Natural killer cell (primary cell): ENCODE measurements at regions not wholly inside any gene's neighbourhood (a gene's known extent, or its start where the extent isn't known, plus 50 kb on each side); places are given as distances from the start of the nearest gene placed in this dataset.

Source experiments
- ATAC-seq, 3 donors: fragments of 150-1000 bp in 2 of 3; fragments of 200-7000 bp in 1 of 3; cut with Tn5 transposase; 1 replicate in 1 of 3; 2 replicates in 2 of 3; pipeline ENCODE4 v1.10.0; 2021; ENCODE audit warnings: mild to moderate bottlenecking in 2 of 3, moderate library complexity in 2 of 3
- DNase-seq, 2 donors: peaks; one replicate each; pipeline versions ENCODE4 v3.0.0 to v3.0.0-alpha.2; 2013 to 2021; ENCODE audit warnings: mixed read lengths in 1 of 2
- H3K27ac ChIP-seq: one replicate; pipeline ENCODE4 v1.5.1; 2013; ENCODE audit warnings: mild to moderate bottlenecking, low read length
- H3K27me3 ChIP-seq: one replicate; pipeline ENCODE4 v1.6.1; 2013; ENCODE audit warnings: low read length; ENCODE audit not compliant: control insufficient read depth, insufficient read depth
- H3K36me3 ChIP-seq: one replicate; pipeline ENCODE4 v1.6.1; 2013; ENCODE audit warnings: low read length; ENCODE audit not compliant: control insufficient read depth, insufficient read depth
- H3K4me1 ChIP-seq: one replicate; pipeline ENCODE4 v1.6.1; 2013; ENCODE audit warnings: low read length; ENCODE audit not compliant: control insufficient read depth, insufficient read depth
- H3K4me3 ChIP-seq: one replicate; pipeline ENCODE4 v1.5.1; 2013; ENCODE audit warnings: low read length
- H3K9me3 ChIP-seq: one replicate; pipeline ENCODE4 v1.6.1; 2013; ENCODE audit warnings: low read length; ENCODE audit not compliant: control insufficient read depth, insufficient read depth
- H3K27ac Mint-ChIP-seq, 2 donors: one replicate each; pipeline ENCODE4 v1.8.0; 2022; ENCODE audit warnings: mild to moderate bottlenecking in 2 of 2, mixed read lengths in 2 of 2, moderate library complexity in 1 of 2
- H3K27me3 Mint-ChIP-seq, 2 donors: one replicate each; pipeline ENCODE4 v1.8.0; 2022; ENCODE audit warnings: low read depth in 2 of 2, mixed read lengths in 2 of 2
- H3K36me3 Mint-ChIP-seq: one replicate; pipeline ENCODE4 v1.8.0; 2022; ENCODE audit warnings: mixed read lengths
- H3K4me1 Mint-ChIP-seq, 2 donors: one replicate each; pipeline ENCODE4 v1.8.0; 2022; ENCODE audit warnings: mixed read lengths in 2 of 2
- H3K4me3 Mint-ChIP-seq: one replicate; pipeline ENCODE4 v1.8.0; 2022; ENCODE audit warnings: mild to moderate bottlenecking, moderate library complexity, mixed read lengths
- H3K9me3 Mint-ChIP-seq, 2 donors: one replicate each; pipeline ENCODE4 v1.8.0; 2022; ENCODE audit warnings: mixed read lengths in 2 of 2
- CTCF ChIP-seq: fragments of 200-600 bp; IDR thresholded peaks from one replicate; pipeline ENCODE4 v1.8.0; 2022; ENCODE audit warnings: antibody characterized with exemption
- WGBS: methylation state at CpG from one replicate; pipeline ENCODE4 v1.1.7; 2013; ENCODE audit warnings: missing lambda C conversion rate; ENCODE audit not compliant: insufficient coverage; 5-methylcytosine and 5-hydroxymethylcytosine counted together
- intact Hi-C: fragments of 100-400 bp; cut with micrococcal nuclease; formaldehyde crosslinking; loops from one replicate; pipeline ENCODE4 v1.14.2; 2022

DNA sequence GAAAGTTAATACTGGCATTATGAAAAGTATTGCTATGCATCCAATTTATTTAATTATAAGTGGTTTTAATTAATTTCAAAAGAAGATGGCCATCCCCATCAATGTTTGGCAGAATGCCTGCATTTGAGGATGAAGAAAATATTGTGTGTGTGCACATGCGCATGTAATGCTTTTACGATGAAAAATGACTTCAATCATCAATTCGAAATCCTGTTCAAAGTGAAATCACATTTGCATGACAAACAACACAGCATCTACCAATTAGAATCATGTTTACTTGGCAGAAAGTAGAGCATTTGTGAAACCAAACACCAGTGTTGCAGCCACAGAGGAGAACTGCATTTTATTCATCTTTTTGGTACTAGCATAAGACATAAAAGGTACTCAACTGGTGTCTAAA lies 191.9 kb upstream of the PIRT start:
- Histone ChIP-seq H3K27ac (no peak overlapping the region), H3K4me1 (no peaks in the 10 kb centered on the region), H3K36me3 (no peaks in the 10 kb centered on the region), H3K9me3 (peaks cover 3% of the 10 kb centered on the region), H3K27me3 (no peaks in the 10 kb centered on the region), H3K4me3 (no peak overlapping the region)
- DNase-seq: no peak
- intact Hi-C loops: no loop called here
- Mint-ChIP-seq H3K27ac (no peak overlapping the region), H3K36me3 (no peaks in the 10 kb centered on the region), H3K4me1 (no peaks in the 10 kb centered on the region), H3K27me3 (peaks cover 0 to 3% of the 10 kb centered on the region in 2 donors), H3K9me3 (peaks cover 4 to 7% of the 10 kb centered on the region in 2 donors), H3K4me3 (no peak overlapping the region)
- ATAC-seq: no peak
- 94% methylated on average over 3 of the region's 3 CpGs for WGBS
- TF ChIP-seq CTCF: no peak

GRCh38 chr17:11028349-11028748 lies 190.5 kb upstream of the PIRT start:
- peaks cover 0 to 3% of the 10 kb centered on the region in 2 donors for H3K27me3 Mint-ChIP-seq
- H3K4me3 ChIP-seq: no peak overlapping the region
- H3K9me3 ChIP-seq: peaks cover 3% of the 10 kb centered on the region
- intact Hi-C loops: no loop called here
- no peak overlapping the region for H3K4me3 Mint-ChIP-seq
- H3K27me3 ChIP-seq: no peaks in the 10 kb centered on the region
- no peak overlapping the region for H3K27ac ChIP-seq
- no peak for ATAC-seq
- peaks cover 4 to 7% of the 10 kb centered on the region in 2 donors for H3K9me3 Mint-ChIP-seq
- DNase-seq: no peak
- TF ChIP-seq CTCF: no peak
- H3K4me1 ChIP-seq: no peaks in the 10 kb centered on the region
- H3K4me1 Mint-ChIP-seq: no peaks in the 10 kb centered on the region
- WGBS: 95% methylated on average over 3 of the region's 3 CpGs
- no peaks in the 10 kb centered on the region for H3K36me3 ChIP-seq
- H3K36me3 Mint-ChIP-seq: no peaks in the 10 kb centered on the region
- no peak overlapping the region for H3K27ac Mint-ChIP-seq

GRCh38 chr17:11026903-11027302 lies 189.0 kb upstream of the PIRT start:
- H3K27me3 Mint-ChIP-seq: peaks cover 0 to 3% of the 10 kb centered on the region in 2 donors
- Histone ChIP-seq H3K4me3 (no peak overlapping the region), H3K4me1 (no peaks in the 10 kb centered on the region), H3K36me3 (no peaks in the 10 kb centered on the region), H3K27me3 (no peaks in the 10 kb centered on the region), H3K27ac (no peak overlapping the region), H3K9me3 (peaks cover 3% of the 10 kb centered on the region)
- no peak for TF ChIP-seq CTCF
- peaks cover 2 to 3% of the 10 kb centered on the region in 2 donors for H3K9me3 Mint-ChIP-seq
- intact Hi-C loops: no loop called here
- no peaks in the 10 kb centered on the region for H3K4me1 Mint-ChIP-seq
- no peaks in the 10 kb centered on the region for H3K36me3 Mint-ChIP-seq
- H3K27ac Mint-ChIP-seq: no peak overlapping the region
- H3K4me3 Mint-ChIP-seq: no peak overlapping the region
- WGBS: 85% methylated on average over 2 of the region's 2 CpGs
- DNase-seq (no peak), ATAC-seq (no peak)

DNA sequence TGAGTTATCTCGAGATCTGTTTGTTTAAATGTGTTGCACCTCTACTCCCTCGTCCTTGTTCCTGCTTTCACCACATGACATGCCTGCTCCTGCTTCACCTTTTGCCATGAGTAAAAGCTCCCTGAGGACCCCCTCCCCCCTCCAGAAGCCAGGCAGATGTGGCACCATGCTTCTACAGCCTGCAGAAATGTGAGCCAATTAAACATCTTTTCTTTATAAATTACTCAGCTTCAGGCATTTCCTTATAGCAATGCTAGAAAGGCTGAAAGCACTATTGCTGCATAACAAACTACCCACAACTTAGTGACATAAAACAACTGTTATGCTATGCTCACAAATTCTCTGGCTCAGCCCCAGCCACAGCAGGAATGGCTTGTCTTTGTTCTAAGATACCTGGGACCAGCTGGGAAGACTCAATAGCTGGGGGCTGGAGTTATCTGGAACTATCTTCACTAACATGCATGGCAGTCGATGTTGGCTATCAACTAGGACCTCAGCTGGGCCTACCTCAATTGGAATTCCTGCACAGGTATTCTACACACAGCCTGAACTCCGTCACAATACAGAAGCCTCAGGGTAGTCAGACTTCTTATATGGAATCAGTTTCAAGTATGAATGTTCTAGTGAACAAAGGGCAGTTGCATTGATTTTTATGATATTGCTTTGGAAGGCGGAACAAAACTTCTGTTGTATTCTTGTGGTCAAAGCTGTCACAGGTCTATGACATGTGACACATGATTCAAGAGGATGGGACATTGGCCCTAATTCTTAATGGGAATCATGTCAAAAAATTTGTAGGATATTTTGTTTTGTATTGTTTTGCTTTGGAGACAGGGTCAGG lies 186.0 kb upstream of the PIRT start:
- H3K27ac Mint-ChIP-seq: no peak overlapping the region

More for the DNA sequence above, 186.0 kb upstream of the PIRT start:
- H3K9me3 Mint-ChIP-seq: peaks cover 0 to 3% of the 10 kb centered on the region in 2 donors
- no peak overlapping the region for H3K4me3 ChIP-seq
- no peak for TF ChIP-seq CTCF
- no peaks in the 10 kb centered on the region for H3K27me3 ChIP-seq
- ATAC-seq (no peak), DNase-seq (no peak)
- H3K4me3 Mint-ChIP-seq: no peak overlapping the region
- no peaks in the 10 kb centered on the region for H3K4me1 Mint-ChIP-seq
- no peaks in the 10 kb centered on the region for H3K9me3 ChIP-seq
- no peak overlapping the region for H3K27ac ChIP-seq
- intact Hi-C loops: no loop called here
- H3K27me3 Mint-ChIP-seq: peaks cover 0 to 2% of the 10 kb centered on the region in 2 donors
- H3K36me3 Mint-ChIP-seq: no peaks in the 10 kb centered on the region
- whole genome bisulfite sequencing: 67% methylated on average over 5 of the region's 5 CpGs
- no peaks in the 10 kb centered on the region for H3K4me1 ChIP-seq
- H3K36me3 ChIP-seq: no peaks in the 10 kb centered on the region
